ENCODE measurements at regions not wholly inside any gene's neighbourhood (a gene's known extent, or its start where the extent isn't known, plus 50 kb on each side); places are given as distances from the start of the nearest gene placed in this dataset.

GRCh38 chr6:6823568-6824224 is 235.2 kb downstream of the LY86 start:
- TF ChIP-seq POLR2AphosphoS5 (IDR thresholded peaks at IDR 0.05) (no peak), EP300 (IDR thresholded peaks at IDR 0.05) (no peak), CTCF (IDR thresholded peaks at IDR 0.05) (no peak)

Data from stomach (tissue), 4 donors.